GM18907 (cell line): ENCODE measurements at regions not wholly inside any gene's neighbourhood (a gene's known extent, or its start where the extent isn't known, plus 50 kb on each side); places are given as distances from the start of the nearest gene placed in this dataset.

ENCODE experiments used
- ATAC-seq: cut with Tn5 transposase; IDR thresholded peaks from one replicate; pipeline ENCODE4 v1.9.1; 2021; ENCODE audit warnings: mild to moderate bottlenecking, moderate library complexity; ENCODE audit not compliant: unreplicated experiment

DNA sequence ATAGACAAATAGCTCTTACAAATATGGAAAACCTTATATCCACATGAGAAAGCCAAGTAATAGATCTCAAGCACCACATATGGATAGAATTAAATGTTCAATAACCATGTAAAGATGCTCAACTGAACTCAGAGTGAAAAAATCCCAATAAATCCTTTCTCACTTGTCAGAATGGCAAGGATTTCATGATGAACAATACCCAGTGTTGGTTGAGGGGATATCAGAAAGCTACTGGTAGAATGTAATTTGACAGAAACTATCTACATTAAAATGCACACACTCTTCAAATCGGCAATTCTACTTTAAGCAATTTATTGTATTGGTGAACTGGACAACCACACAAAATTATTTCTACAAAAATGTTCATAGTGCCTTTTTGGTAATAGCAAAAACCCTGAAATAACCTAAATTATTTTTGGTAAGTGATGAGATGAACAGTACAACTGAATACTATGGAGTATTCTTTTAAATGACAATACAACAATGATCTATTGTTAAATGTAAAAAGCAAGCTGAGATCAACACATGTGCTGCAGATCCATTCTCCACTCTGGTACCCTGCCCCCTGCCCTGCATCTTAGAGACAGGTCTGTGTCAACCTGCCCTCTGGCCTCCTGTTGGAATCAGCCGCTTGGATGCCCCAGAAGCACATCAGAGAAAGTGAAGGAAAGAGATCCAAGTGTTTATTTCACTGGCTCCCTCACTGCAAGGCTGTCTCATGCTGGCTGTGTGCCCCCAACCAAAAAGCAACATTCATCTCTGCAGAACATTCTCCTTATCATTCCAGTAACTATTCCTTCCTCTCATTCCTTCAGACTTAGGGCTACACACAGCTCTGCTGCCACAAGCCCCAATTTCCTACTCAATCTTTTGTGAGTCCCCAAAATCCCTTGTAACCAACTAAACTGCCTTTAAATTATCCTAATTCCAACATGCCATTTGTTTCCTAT is 442.5 kb downstream of the LRATD1 start:
- no peak for ATAC-seq

DNA sequence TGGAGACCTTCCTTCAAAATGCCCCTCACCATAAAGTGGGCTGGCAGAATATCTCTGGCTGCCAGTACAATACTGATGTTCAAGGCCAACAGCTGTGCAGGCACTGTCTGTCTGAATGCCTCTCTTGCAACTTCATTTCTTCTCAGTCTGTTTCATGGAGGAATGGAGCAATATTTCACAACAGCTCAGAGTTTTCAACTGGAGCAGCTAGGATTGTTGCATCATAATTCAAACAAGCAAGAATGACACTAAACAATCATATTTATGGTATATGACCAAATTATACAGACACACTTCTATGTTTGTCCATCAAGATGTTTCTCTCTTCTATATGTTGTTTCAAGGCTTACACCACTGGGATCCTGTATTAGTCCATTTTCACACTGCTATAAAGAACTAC is 444.2 kb downstream of the LRATD1 start:
- no peak for ATAC-seq

DNA sequence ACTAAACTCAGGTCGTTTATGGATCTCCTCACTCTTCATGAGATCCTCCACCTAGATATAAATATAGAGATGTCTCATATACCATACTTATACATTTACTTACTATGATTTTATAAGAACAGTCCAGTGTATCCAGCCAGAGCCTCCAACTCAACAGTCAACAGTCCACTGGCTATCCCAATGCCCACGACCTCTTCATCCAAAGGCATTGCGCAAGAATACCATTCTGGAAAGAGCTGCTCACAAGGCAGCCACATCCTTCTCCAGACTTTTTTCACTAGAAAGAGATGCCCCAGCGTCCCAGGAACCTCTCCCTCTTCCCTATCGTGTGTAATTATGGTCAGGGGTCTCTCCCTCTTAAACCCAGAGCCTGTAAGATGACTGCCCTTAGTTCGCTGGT is 448.8 kb downstream of the LRATD1 start:
- ATAC-seq: no peak

DNA sequence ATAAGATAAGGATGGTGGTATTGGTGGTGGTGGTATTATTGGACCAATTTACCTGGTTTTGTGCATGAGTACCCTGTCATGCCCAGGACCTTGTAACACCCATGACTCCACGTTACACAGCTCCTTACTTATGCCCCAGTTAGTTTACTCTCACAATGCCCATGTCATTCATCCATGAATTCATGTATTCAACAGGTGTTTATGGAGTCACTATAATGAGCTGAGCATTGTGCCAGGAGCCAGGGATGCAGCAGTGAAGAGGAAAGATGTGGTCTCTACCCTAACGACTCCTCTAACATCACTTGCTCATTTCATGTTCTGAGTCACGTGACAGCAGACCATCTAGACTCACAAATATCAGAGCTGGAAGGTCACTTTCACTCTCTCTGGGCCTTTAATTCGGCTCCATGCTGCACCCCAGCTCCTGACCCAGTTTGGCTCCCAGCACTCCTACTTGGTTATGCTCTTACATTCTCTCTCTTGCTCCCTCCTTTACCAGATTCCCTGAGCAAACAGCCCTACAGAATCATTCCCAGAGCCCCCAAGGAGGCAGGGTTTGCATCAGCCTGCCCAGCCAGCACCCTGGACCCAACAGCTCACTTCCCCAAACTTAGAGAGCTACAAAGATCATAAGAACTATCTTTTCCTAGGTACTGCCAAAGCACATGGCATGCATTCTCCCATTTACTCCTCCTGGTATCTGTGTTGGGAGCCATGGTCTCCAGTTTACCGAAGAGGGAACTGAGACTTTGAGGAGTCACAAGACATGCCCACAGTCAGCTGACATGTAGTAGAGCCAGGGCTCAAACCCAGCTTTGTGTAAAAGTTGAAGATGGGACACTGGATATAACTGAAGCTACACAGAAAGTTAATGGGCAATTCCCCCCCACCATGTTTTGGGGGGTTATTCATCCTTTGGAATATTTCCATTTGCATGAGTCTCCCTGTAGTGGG is 449.9 kb downstream of the LRATD1 start:
- no peak for ATAC-seq

DNA sequence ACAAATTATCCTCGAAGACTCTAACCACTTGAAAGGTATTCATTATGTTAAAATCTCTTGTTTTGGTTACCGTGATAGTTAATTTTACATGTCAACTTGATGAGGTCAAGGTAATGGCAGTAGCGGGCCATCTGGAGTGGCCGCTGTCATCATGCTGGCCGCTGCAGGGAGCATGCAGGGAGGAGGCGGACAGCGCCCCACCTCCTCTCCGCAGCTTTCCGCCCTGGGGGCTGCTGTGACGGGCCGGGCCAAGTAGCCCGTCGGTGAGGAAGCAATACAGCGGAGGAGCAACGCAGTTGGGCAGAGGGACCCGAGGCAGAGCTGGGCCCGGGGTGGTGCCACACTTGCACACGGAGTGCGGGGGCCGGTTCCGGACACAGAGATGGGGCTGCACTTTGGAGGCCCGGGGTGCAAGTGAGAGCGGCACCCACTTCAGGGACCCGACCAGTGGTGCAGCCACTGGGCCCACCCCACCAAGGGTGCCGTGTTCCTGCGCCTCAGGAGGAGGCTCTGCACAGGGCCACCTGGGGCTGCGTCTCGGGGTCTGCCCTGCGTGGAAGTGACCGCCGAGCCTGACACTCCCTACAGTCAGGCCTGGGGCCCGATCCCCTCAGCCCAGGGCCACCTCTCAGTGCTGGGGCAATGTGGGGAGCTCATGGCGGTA is 452.4 kb downstream of the LRATD1 start:
- ATAC-seq: no peak

DNA sequence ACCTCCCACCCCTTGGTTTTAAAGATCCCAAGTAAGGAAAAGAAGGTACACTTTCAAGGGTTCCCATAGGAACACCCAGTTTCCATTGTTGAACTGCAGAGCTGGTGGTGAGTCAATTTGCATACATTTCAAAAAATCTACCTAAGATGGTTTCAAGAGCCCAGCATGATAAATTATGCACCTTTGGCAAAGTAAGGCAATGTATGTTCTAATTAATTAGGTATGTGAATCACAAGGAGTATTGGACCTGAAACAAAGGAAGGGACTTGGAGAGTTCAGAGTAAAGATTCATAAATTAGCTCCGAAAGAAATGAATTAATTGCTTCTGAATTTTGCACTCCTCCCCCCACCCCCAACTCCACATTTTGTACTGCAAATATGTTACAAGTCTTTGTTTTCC is 459.7 kb downstream of the LRATD1 start:
- ATAC-seq: no peak

DNA sequence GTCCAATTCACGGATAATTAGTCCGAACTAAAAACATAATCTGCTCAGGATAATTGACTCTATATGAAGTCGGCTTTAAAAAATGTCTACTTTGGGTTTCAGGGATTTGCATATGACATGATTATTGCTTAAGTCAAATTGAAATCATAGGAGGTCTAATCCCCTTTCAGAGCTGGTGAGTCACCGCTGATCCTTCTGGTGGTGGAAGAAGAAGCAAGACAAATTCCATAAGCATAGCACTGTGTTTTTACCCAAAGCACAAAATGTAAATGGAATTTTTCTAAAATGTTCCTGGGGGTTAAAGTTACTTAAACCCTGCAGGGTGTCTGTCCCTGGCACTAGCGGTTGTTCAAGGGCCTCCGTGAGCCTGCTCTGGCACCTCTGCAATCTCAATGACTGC is 460.2 kb downstream of the LRATD1 start:
- no peak for ATAC-seq

DNA sequence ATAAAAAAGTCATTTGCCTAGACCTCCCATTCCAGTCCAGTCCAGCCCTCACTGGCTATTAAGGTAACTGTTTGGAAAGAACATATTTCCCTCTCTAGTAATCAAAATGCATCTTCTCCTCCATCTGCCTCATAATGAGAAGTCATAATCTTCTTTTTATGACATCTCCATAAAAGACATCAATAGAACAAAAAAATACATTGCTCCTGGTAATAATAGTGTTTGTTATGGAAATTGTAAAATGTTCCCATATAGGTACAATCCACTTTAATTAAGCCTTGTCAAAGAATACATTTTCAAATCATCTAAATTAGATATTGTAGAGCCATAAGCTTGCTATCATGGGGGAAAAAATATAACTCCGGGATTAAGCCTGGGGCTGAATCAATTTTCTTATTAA is 461.6 kb downstream of the LRATD1 start:
- ATAC-seq: no peak

DNA sequence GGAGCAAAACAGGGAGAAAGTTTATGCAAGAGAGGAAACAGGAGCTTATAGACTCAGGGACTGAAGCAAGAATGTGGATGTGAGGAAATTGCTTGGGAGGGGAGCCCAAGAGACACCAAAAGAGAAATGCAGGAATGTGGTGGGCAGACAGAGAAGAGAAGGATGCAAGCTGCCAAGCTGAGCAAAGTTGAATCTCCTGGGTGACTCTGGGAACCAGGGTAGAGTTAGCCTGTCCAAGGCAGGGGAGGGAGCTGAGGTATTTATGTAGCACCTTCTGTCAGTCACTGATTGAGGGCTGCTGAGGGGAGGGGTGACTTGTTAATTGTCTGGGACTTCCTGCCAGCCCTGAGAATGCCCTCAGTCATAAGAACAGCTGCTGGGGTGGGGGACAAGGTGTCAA is 464.3 kb downstream of the NBAS start:
- no peak for ATAC-seq

DNA sequence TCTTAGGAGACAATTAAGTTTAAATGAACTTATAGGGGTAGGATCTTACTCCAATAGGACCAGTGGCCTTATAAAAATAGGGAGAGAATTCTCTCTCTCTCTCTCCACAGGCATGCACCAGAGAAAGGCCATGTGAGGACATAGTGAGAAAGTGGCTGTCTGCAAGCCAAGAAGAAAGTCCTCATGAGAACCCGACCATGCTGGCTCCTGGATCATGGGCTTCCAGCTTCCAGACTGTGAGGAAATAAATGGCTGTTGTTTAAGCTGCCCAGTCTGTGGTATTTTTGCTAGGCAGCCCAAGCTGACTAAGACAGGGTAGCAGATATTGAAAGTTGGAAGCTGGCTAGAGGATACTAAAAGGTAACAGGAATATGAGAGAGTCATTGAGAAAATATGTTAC is 454.0 kb downstream of the NBAS start:
- no peak for ATAC-seq

DNA sequence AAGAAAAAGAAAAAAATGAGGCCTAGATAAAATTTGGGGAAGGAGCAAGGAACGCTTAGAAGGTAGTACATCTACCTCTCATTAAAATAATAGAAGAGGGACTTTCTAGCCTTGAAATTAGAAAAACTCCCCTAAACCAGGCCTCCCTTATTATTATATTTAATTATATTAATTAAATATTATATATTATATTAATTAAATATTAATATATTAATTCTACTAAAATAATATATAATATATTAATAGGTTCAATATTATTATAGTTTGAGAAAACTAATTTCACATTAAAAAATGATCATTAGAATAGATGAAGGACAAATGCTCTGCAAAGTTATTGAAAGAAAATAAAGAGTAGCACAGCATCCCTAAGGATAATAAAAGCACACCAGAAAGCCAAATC is 449.4 kb downstream of the NBAS start:
- no peak for ATAC-seq

DNA sequence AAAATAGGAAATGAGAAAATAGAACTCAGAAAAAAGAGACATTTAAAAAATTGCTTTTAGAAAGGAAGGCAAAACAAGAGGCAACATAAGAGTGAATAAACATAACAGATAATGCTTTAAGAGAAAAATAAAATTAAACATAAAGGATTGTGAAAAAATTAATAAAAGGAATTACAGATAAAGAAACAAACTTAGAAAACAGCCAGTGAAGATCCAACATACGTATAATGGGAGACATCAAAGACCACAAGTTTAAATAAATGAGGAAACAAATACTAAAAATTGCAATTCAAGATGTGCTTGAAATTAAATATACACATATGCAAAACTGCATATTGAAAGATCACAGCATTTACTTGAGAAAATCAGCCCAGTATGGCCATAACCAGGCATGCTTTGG is 448.9 kb downstream of the NBAS start:
- no peak for ATAC-seq

DNA sequence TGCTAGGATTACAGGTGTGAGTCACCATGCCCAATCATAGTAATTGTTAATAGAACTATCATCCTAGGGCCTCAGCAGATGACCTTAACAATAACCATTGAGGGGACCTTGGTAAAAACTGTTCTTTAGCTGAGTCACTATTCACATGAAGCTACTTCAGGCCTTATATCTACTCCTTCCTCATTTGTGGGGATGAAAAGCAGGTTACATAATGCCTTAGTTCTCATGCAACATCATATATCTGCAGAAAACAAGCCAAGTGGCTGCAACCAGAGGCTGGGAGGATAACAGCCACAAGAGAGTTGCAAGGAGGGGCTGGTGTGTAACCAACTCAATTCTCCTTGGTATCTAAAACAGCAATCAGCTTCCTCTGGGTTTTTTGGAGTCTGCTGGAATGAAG is 445.4 kb downstream of the NBAS start:
- no peak for ATAC-seq

DNA sequence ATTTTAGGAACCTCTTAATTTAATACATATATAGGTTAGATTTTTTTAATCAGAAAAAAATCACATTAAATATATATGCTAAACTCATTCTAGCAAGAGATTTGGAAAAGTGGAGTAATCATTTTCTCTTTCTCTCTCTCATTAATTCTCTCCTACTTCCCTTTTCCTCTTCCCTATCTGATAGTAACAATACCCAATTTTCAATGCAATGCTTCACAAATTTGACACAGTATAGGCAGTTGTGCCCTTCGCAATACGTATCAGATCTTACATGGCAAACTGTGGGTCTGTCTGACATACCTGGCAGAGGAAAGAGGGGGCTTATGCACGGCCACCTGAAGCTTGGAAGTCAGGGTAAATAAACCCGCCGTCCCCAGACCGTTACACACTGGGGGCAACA is 444.3 kb downstream of the NBAS start:
- ATAC-seq: no peak
